ENCODE measurements at regions not wholly inside any gene's neighbourhood (a gene's known extent, or its start where the extent isn't known, plus 50 kb on each side); places are given as distances from the start of the nearest gene placed in this dataset.

DNA sequence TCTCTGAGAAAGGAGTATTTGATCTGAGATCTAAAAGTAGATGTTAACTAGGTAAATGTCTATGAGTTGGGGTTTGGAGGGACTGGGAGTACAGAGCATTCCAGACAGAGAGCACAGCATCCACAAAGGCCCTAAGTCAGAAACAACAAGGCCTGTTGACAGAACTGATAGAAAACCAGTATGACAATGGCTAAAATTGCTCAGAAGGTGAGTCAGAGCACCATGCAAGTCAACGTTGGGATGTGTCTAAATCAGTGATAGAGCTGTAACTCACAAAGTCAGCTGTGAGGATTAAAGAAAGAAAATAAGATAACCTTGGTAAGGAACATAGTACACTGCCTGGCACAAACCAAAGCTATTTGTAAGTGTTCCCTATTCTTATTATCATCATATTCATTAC is 124.0 kb downstream of the CETN3 start:
- no peak overlapping the region for H2BK12ac ChIP-seq (ENCODE audit: low read depth, low read length)
- H4K8ac ChIP-seq (ENCODE audit: extremely low read depth, insufficient read depth, low read length): no peak overlapping the region
- 78% methylated on average over 1 of the region's 1 CpG; no CpG with 5 or more reads in 1 of the 2 experiments for WGBS, 2 experiments (ENCODE audit: extremely low coverage in 1 of 2, insufficient coverage in 1 of 2, insufficient read length in 1 of 2, insufficient replicate concordance in 2 of 2, low coverage in 1 of 2, low lambda C conversion rate in 2 of 2, missing lambda C conversion rate in 1 of 2)
- no peak overlapping the region for H2BK120ac ChIP-seq (replicated peaks; ENCODE audit: low read depth, low read length)
- H2BK15ac ChIP-seq (ENCODE audit: low read length): no peak overlapping the region
- H3K18ac ChIP-seq (ENCODE audit: extremely low read depth, low read length): no peak overlapping the region
- H3K14ac ChIP-seq (ENCODE audit: insufficient read length): no peak overlapping the region
- H3K79me1 ChIP-seq (ENCODE audit: low read depth, low read length): no peaks in the 10 kb centered on the region
- no peak overlapping the region for H3K4ac ChIP-seq (replicated peaks; ENCODE audit: insufficient read length, low read depth, low read length)
- no peaks in the 10 kb centered on the region for H3K79me2 ChIP-seq (ENCODE audit: control insufficient read depth in 1 of 2, insufficient read depth in 2 of 2, low read length in 2 of 2)
- no peak overlapping the region for H4K91ac ChIP-seq (replicated peaks; ENCODE audit: insufficient read length, low read length)
- H4K5ac ChIP-seq (ENCODE audit: insufficient read length, low read depth, low read length): no peak overlapping the region
- no peaks in the 10 kb centered on the region for H3K36me3 ChIP-seq (ENCODE audit: control insufficient read depth in 2 of 4, insufficient read depth in 4 of 4, low read length in 3 of 4)
- H2AK5ac ChIP-seq (ENCODE audit: low read depth, low read length): no peak overlapping the region
- ChIA-PET CTCF (ENCODE audit: partially characterized antibody) (interaction anchor here (1.0 to 1.3 kb wide), 3 partner anchors 20 to 127 kb away, joined by 3 read pairs; no protein-coding TSS in a partner anchor), POLR2A (ENCODE audit: partially characterized antibody) (no interaction called here)
- FAIRE-seq (no peak), DNase-seq (ENCODE audit: low read depth in 1 of 2, low spot score in 2 of 2) (no peak)
- no peak overlapping the region for H2BK20ac ChIP-seq (ENCODE audit: low read length)
- no peak overlapping the region for H2BK5ac ChIP-seq (ENCODE audit: low read depth, low read length)
- no peak overlapping the region for H3K27ac ChIP-seq (ENCODE audit: low read depth, low read length)
- H3K23ac ChIP-seq (ENCODE audit: insufficient read length): no peak overlapping the region
- H3K4me3 ChIP-seq (ENCODE audit: extremely low read depth in 1 of 4, insufficient read depth in 2 of 4, low read depth in 3 of 4, low read length in 4 of 4): no peak overlapping the region
- no peak overlapping the region for H3K56ac ChIP-seq (replicated peaks; ENCODE audit: insufficient read length, low read depth, low read length)
- H3K4me2 ChIP-seq (ENCODE audit: insufficient read depth in 1 of 2, low read depth in 2 of 2, low read length in 2 of 2): no peak overlapping the region
- H3K27me3 ChIP-seq (replicated peaks in 1 of 4; ENCODE audit: control insufficient read depth in 3 of 4, extremely low read depth in 1 of 4, insufficient read depth in 3 of 4, low read length in 3 of 4): no peaks in the 10 kb centered on the region
- H3K9me3 ChIP-seq (ENCODE audit: insufficient read depth in 2 of 2, low read depth in 1 of 2, low read length in 1 of 2): no peaks in the 10 kb centered on the region
- no peak overlapping the region for H3K9ac ChIP-seq (replicated peaks in 1 of 4; ENCODE audit: extremely low read depth in 1 of 4, low read depth in 3 of 4, low read length in 3 of 4)
- no peaks in the 10 kb centered on the region for H3K23me2 ChIP-seq (ENCODE audit: low read depth, low read length)
- no peaks in the 10 kb centered on the region for H4K20me1 ChIP-seq (replicated peaks in 1 of 2; ENCODE audit: control insufficient read depth in 1 of 2, insufficient read depth in 2 of 2, low read length in 2 of 2)
- H2AFZ ChIP-seq (ENCODE audit: low read length): no peak overlapping the region
- no peaks in the 10 kb centered on the region for H3K4me1 ChIP-seq (replicated peaks in 1 of 4; ENCODE audit: control insufficient read depth in 3 of 4, insufficient read depth in 4 of 4, low read length in 3 of 4)
- TF ChIP-seq CBX5 (IDR thresholded peaks at IDR 0.05; ENCODE audit: low read depth, low read length) (no peak), HDAC2 (IDR thresholded peaks at IDR 0.05; ENCODE audit: borderline replicate concordance in 1 of 2, low read depth in 2 of 2, low read length in 2 of 2) (no peak), MAFK (IDR thresholded peaks at IDR 0.05; ENCODE audit: low read depth, low read length) (no peak), CHD2 (IDR thresholded peaks at IDR 0.05; ENCODE audit: low read length) (no peak), SIN3A (conservative IDR thresholded peaks at IDR 0.05 in 1 of 2, IDR thresholded peaks at IDR 0.05 in 1 of 2; ENCODE audit: low read depth in 1 of 2, low read length in 2 of 2) (no peak), TCF12 (IDR thresholded peaks at IDR 0.05; ENCODE audit: low read depth, low read length) (no peak), KDM1A (IDR thresholded peaks at IDR 0.05; ENCODE audit: borderline replicate concordance, low read length) (no peak), POU5F1 (IDR thresholded peaks at IDR 0.05; ENCODE audit: low read depth, low read length) (no peak), SP1 (IDR thresholded peaks at IDR 0.05; ENCODE audit: low read depth, low read length) (no peak), GTF2F1 (IDR thresholded peaks at IDR 0.05; ENCODE audit: borderline replicate concordance, low read depth, low read length) (no peak), KDM4A (IDR thresholded peaks at IDR 0.05; ENCODE audit: low read depth, low read length, severe bottlenecking) (no peak), RBBP5 (IDR thresholded peaks at IDR 0.05; ENCODE audit: borderline replicate concordance, low read depth, low read length) (no peak), SRF (IDR thresholded peaks at IDR 0.05; ENCODE audit: low read depth, low read length) (no peak), CREB1 (IDR thresholded peaks at IDR 0.05) (no peak)
- TF ChIP-seq, protein P1, sequence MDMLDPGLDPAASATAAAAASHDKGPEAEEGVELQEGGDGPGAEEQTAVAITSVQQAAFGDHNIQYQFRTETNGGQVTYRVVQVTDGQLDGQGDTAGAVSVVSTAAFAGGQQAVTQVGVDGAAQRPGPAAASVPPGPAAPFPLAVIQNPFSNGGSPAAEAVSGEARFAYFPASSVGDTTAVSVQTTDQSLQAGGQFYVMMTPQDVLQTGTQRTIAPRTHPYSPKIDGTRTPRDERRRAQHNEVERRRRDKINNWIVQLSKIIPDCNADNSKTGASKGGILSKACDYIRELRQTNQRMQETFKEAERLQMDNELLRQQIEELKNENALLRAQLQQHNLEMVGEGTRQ (IDR thresholded peaks at IDR 0.05; ENCODE audit: low read length): no peak
